HepG2 (cell line): ENCODE measurements at regions not wholly inside any gene's neighbourhood (a gene's known extent, or its start where the extent isn't known, plus 50 kb on each side); places are given as distances from the start of the nearest gene placed in this dataset.

ENCODE experiments used
- ATAC-seq: fragments of 200-7000 bp; cut with Tn5 transposase; 3 replicates; pipeline ENCODE4 v1.9.1; 2020; ENCODE audit warnings: mild to moderate bottlenecking, moderate library complexity
- BruUV-seq: library from RNA; stranded (reverse); fragments of 400-500 nt; replicated peaks from 2 replicates; lab custom pipeline; 2021; lab: Mats Ljungman, UMichigan
- CTCF ChIA-PET: fragments of 300-600 bp; formaldehyde crosslinking; extraction: SDS; loops from one replicate; lab custom pipeline; 2021; ENCODE audit warnings: low total read pairs, inconsistent platforms, low intra/inter-chr PET ratio; lab: Yijun Ruan, JAX
- POLR2A ChIA-PET: fragments of 350-600 bp; sonication (Branson Sonifier 250); formaldehyde crosslinking; loops from one replicate; lab custom pipeline; 2020; ENCODE audit warnings: antibody characterized with exemption, inconsistent platforms; lab: Yijun Ruan, JAX
- DNase-seq: peaks from one replicate; pipeline ENCODE4 v3.0.0-alpha.2; 2015; ENCODE audit warnings: low spot score
- FAIRE-seq: peaks from 3 replicates; lab custom pipeline; 2011; peaks lifted over from hg19 to GRCh38; lab: Jason Lieb, UNC
- H2AFZ ChIP-seq: one replicate; pipeline ENCODE4 v1.6.1; 2011; ENCODE audit warnings: low read length, inconsistent platforms
- H3K27ac ChIP-seq: fragments of 300-600 bp; 3 replicates; pipeline ENCODE4 v1.8.0; 2011; ENCODE audit warnings: mixed run types, mild to moderate bottlenecking, mixed read lengths, low read length, inconsistent platforms; ENCODE audit not compliant: insufficient read depth; ENCODE audit errors: extremely low read length
- H3K27me3 ChIP-seq, 2 experiments: fragments of 200-600 bp in 1 of 2; 2 replicates in 1 of 2; 3 replicates in 1 of 2; pipeline versions ENCODE4 v1.6.0 to v1.8.0; 2011; ENCODE audit warnings: low read length in 2 of 2, mild to moderate bottlenecking in 2 of 2, moderate library complexity in 2 of 2, inconsistent platforms in 1 of 2; ENCODE audit not compliant: insufficient read depth in 2 of 2, control insufficient read depth in 1 of 2
- H3K36me3 ChIP-seq, 2 experiments: fragments of 200-600 bp in 1 of 2; replicated peaks in 1 of 2; 2 replicates in 1 of 2; 3 replicates in 1 of 2; pipeline versions ENCODE4 v1.5.1 to v1.8.0; 2011; ENCODE audit warnings: low read length in 2 of 2, inconsistent platforms in 1 of 2; ENCODE audit not compliant: insufficient read depth in 2 of 2, control insufficient read depth in 1 of 2
- H3K4me1 ChIP-seq: 2 replicates; pipeline ENCODE4 v1.5.1; 2012; ENCODE audit warnings: low read length, inconsistent platforms; ENCODE audit not compliant: insufficient read depth
- H3K4me2 ChIP-seq: 2 replicates; pipeline ENCODE4 v1.6.0; 2011; ENCODE audit warnings: low read depth, low read length, inconsistent platforms
- H3K4me3 ChIP-seq, 3 experiments: fragments of 200-600 bp in 1 of 3; sonication (generic), shearing (Covaris generic) in 1 of 3; replicated peaks in 1 of 3; 2 replicates each; pipeline ENCODE4 v1.5.1; 2011 to 2016; ENCODE audit warnings: low read length in 3 of 3, inconsistent platforms in 2 of 3, low read depth in 2 of 3, mild to moderate bottlenecking in 2 of 3, control low read depth in 1 of 3, mixed read lengths in 1 of 3; ENCODE audit not compliant: insufficient read depth in 1 of 3
- H3K79me2 ChIP-seq: one replicate; pipeline ENCODE4 v1.6.1; 2011; ENCODE audit warnings: low read length, inconsistent platforms; ENCODE audit not compliant: insufficient read depth
- H3K9ac ChIP-seq: 2 replicates; pipeline ENCODE4 v1.6.0; 2011; ENCODE audit warnings: mild to moderate bottlenecking, low read depth, low read length, inconsistent platforms; ENCODE audit not compliant: insufficient read depth
- H3K9me3 ChIP-seq: 2 replicates; pipeline ENCODE4 v1.5.1; 2012; ENCODE audit warnings: mild to moderate bottlenecking, low read length
- H4K20me1 ChIP-seq: 2 replicates; pipeline ENCODE4 v1.6.0; 2011; ENCODE audit warnings: inconsistent platforms, mild to moderate bottlenecking, low read length, moderate library complexity; ENCODE audit not compliant: insufficient read depth
- CEBPB ChIP-seq: IDR thresholded peaks from 2 replicates; pipeline ENCODE4 v1.6.1; 2011; ENCODE audit warnings: low read depth, low read length, improper control_type of control experiment, borderline replicate concordance
- GFI1 ChIP-seq: sonication (generic); formaldehyde crosslinking; IDR thresholded peaks from 2 replicates; pipeline ENCODE4 v1.5.0; 2020; ENCODE audit warnings: missing genetic modification reagents, mild to moderate bottlenecking, borderline replicate concordance
- JUN ChIP-seq: sonication (generic); formaldehyde crosslinking; IDR thresholded peaks from 2 replicates; pipeline ENCODE4 v1.4.0; 2020; ENCODE audit warnings: mild to moderate bottlenecking, missing genetic modification reagents
- SOX6 ChIP-seq, 2 experiments: fragments of 450-650 bp in 1 of 2; sonication (generic) in 1 of 2; formaldehyde crosslinking in 1 of 2; IDR thresholded peaks; 2 replicates each; pipeline versions ENCODE4 v1.4.0 to v1.6.1; 2017 to 2020; ENCODE audit warnings: antibody characterized with exemption in 1 of 2, mild to moderate bottlenecking in 1 of 2, missing genetic modification reagents in 1 of 2
- TEAD2 ChIP-seq: sonication (generic); formaldehyde crosslinking; IDR thresholded peaks from 2 replicates; pipeline ENCODE4 v1.9.0; 2021; ENCODE audit warnings: missing genetic modification reagents
- TRIM24 ChIP-seq: sonication (generic); formaldehyde crosslinking; IDR thresholded peaks from 2 replicates; pipeline ENCODE4 v1.8.0; 2022; ENCODE audit warnings: mild to moderate bottlenecking, missing genetic modification reagents
- ZNF10 ChIP-seq: sonication (generic); formaldehyde crosslinking; IDR thresholded peaks from 2 replicates; pipeline ENCODE4 v1.4.0; 2020; ENCODE audit warnings: mild to moderate bottlenecking, low read depth, missing genetic modification reagents, borderline replicate concordance
- ZNF558 ChIP-seq: sonication (generic); formaldehyde crosslinking; IDR thresholded peaks from 2 replicates; pipeline ENCODE4 v1.9.0; 2022; ENCODE audit warnings: mild to moderate bottlenecking, missing genetic modification reagents, borderline replicate concordance
- ZNF792 ChIP-seq: IDR thresholded peaks from 2 replicates; pipeline ENCODE4 v1.6.1; 2016
- WGBS: methylation state at CpG from one replicate; pipeline ENCODE4 v1.1.6; 2017; ENCODE audit warnings: low lambda C conversion rate; 5-methylcytosine and 5-hydroxymethylcytosine counted together
- in situ Hi-C: cut with HindIII; loops from 2 replicates; pipeline ENCODE4 v1.10.0; 2017; ENCODE audit warnings: low pct_unique_long_range_greater_than_20kb; ENCODE audit not compliant: extremely low pct_ligation_motif_present
- intact Hi-C: fragments of 100-400 bp; cut with micrococcal nuclease; formaldehyde crosslinking; loops from one replicate; pipeline ENCODE4 v1.10.0; 2022; ENCODE audit not compliant: unreplicated experiment
- TF ChIP-seq, protein P1 (sequence below): sonication (generic); formaldehyde crosslinking; IDR thresholded peaks from 2 replicates; pipeline ENCODE4 v1.4.0; 2020; ENCODE audit warnings: missing genetic modification reagents
- TF ChIP-seq, protein P2 (sequence below): IDR thresholded peaks from 2 replicates; pipeline ENCODE4 v1.6.1; 2018; ENCODE audit warnings: missing genetic modification reagents, mild to moderate bottlenecking, missing compliant biosample characterization
- TF ChIP-seq, protein P3 (sequence below): sonication (generic); formaldehyde crosslinking; IDR thresholded peaks from 2 replicates; pipeline ENCODE4 v1.4.0; 2020; ENCODE audit warnings: mild to moderate bottlenecking, missing genetic modification reagents
- TF ChIP-seq, protein P4 (sequence below): IDR thresholded peaks from 2 replicates; pipeline ENCODE4 v1.6.1; 2012; ENCODE audit warnings: low read length, improper control_type of control experiment

DNA sequence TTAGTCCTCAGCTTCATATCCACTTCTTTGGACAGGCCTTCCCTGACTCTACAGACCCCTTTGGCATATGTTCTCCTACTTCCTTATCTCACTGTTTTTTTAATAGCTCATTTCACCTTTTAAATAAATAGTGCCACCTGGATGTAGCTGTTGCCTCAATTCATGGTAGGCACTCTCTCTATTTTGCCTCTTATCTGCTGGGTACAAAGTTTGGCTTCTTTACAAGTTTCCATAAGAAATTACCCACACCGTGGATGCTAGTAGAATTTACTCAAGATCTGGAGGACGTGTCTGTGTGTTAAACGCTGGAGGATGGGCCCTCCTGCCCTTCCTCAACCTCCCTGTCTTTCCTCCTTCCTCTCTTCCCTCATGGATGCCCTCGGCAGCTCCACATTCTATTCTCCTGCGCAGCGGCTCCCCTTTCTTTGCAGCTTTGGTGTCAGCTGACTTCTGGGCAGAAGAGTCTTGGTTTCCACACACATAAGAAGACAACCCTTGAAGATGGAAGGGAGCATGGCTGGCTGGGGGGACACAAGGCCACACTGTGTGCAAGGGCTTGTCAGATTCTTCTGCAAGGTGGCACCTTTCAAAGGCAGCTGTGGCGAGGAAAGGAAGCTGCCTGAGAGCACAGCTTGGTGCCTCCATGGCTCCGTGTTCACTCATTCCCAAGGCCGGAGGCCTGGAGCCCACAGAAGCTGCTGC lies 212.6 kb downstream of the SNX19 start (continued):
- no peak for TF ChIP-seq ZNF558 (CRISPR knock-in tag)

DNA sequence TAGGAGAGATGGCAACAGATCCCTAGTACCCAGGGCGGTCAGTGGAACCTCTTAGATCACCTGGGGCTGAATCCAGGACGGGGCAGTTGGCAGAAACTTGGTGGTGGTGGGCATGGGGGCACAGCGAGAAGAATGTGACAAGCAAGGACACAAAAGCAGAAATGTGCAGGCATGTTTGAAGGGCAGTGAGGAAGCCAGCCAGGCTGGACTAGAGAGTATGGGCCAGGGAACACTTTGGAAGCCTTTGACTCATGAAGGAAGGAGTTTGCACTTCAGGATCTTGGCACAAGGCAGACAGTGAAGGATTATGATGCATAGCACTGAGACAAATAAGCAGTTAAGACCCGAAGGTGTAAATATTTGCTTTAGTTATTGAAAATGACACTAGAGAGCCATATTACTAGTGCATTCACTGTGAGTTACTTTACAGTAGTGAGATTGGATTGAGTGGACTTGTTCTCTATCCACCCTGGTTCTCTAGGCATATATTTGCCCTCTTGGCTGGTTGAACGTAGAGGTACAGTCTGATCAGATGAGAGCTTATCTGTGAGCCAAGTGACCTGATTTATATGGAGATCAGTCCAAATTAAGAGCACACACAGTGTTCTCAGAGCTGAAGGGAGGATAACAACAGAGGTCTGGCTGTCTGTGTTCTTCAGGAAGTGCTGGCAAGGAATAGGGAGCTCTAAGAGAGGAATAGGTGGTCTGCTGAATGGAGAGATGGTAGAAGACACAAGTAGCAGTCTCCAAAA lies 210.4 kb downstream of the SNX19 start:
- no peak for DNase-seq
- ATAC-seq = no peak
- no peak overlapping the region for H2AFZ ChIP-seq
- no peaks in the 10 kb centered on the region for H3K36me3 ChIP-seq
- H3K27me3 ChIP-seq = peaks cover 3 to 8% of the 10 kb centered on the region in 2 experiments; a peak in 3 of 5 replicates
- CTCF ChIA-PET = no interaction called here
- H3K9ac ChIP-seq = no peak overlapping the region
- no peak overlapping the region for H3K27ac ChIP-seq
- intact Hi-C loops = no loop called here
- 2% methylated on average over 5 of the region's 5 CpGs for WGBS
- BruUV-seq = no TSS peak
- H3K4me3 ChIP-seq = no peak overlapping the region
- no peaks in the 10 kb centered on the region for H3K4me1 ChIP-seq
- H4K20me1 ChIP-seq = no peaks in the 10 kb centered on the region
- no peaks in the 10 kb centered on the region for H3K79me2 ChIP-seq
- POLR2A ChIA-PET = no interaction called here
- in situ Hi-C loops = no loop called here
- no peaks in the 10 kb centered on the region; the same call in 1 of the 2 replicates for H3K9me3 ChIP-seq
- no peak for FAIRE-seq
- no peak overlapping the region for H3K4me2 ChIP-seq
- TF ChIP-seq ZNF792 (CRISPR knock-in tag) = no peak
- no peak for TF ChIP-seq SOX6 (IDR thresholded peaks at IDR 0.05)
- no peak for TF ChIP-seq SOX6 (CRISPR knock-in tag; IDR thresholded peaks at IDR 0.05)
- TF ChIP-seq, protein P1, sequence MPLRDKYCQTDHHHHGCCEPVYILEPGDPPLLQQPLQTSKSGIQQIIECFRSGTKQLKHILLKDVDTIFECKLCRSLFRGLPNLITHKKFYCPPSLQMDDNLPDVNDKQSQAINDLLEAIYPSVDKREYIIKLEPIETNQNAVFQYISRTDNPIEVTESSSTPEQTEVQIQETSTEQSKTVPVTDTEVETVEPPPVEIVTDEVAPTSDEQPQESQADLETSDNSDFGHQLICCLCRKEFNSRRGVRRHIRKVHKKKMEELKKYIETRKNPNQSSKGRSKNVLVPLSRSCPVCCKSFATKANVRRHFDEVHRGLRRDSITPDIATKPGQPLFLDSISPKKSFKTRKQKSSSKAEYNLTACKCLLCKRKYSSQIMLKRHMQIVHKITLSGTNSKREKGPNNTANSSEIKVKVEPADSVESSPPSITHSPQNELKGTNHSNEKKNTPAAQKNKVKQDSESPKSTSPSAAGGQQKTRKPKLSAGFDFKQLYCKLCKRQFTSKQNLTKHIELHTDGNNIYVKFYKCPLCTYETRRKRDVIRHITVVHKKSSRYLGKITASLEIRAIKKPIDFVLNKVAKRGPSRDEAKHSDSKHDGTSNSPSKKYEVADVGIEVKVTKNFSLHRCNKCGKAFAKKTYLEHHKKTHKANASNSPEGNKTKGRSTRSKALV (CRISPR knock-in tag) = no peak
- TF ChIP-seq ZNF10 (CRISPR knock-in tag) = no peak
- TF ChIP-seq GFI1 = no peak
- TF ChIP-seq TRIM24 (CRISPR knock-in tag) = no peak
- TF ChIP-seq CEBPB = no peak
- no peak for TF ChIP-seq TEAD2 (CRISPR knock-in tag)
- TF ChIP-seq, protein P2, sequence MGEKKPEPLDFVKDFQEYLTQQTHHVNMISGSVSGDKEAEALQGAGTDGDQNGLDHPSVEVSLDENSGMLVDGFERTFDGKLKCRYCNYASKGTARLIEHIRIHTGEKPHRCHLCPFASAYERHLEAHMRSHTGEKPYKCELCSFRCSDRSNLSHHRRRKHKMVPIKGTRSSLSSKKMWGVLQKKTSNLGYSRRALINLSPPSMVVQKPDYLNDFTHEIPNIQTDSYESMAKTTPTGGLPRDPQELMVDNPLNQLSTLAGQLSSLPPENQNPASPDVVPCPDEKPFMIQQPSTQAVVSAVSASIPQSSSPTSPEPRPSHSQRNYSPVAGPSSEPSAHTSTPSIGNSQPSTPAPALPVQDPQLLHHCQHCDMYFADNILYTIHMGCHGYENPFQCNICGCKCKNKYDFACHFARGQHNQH = no peak
- TF ChIP-seq, protein P3, sequence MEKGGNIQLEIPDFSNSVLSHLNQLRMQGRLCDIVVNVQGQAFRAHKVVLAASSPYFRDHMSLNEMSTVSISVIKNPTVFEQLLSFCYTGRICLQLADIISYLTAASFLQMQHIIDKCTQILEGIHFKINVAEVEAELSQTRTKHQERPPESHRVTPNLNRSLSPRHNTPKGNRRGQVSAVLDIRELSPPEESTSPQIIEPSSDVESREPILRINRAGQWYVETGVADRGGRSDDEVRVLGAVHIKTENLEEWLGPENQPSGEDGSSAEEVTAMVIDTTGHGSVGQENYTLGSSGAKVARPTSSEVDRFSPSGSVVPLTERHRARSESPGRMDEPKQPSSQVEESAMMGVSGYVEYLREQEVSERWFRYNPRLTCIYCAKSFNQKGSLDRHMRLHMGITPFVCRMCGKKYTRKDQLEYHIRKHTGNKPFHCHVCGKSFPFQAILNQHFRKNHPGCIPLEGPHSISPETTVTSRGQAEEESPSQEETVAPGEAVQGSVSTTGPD (CRISPR knock-in tag) = no peak
- no peak for TF ChIP-seq JUN (CRISPR knock-in tag)
- TF ChIP-seq, protein P4, sequence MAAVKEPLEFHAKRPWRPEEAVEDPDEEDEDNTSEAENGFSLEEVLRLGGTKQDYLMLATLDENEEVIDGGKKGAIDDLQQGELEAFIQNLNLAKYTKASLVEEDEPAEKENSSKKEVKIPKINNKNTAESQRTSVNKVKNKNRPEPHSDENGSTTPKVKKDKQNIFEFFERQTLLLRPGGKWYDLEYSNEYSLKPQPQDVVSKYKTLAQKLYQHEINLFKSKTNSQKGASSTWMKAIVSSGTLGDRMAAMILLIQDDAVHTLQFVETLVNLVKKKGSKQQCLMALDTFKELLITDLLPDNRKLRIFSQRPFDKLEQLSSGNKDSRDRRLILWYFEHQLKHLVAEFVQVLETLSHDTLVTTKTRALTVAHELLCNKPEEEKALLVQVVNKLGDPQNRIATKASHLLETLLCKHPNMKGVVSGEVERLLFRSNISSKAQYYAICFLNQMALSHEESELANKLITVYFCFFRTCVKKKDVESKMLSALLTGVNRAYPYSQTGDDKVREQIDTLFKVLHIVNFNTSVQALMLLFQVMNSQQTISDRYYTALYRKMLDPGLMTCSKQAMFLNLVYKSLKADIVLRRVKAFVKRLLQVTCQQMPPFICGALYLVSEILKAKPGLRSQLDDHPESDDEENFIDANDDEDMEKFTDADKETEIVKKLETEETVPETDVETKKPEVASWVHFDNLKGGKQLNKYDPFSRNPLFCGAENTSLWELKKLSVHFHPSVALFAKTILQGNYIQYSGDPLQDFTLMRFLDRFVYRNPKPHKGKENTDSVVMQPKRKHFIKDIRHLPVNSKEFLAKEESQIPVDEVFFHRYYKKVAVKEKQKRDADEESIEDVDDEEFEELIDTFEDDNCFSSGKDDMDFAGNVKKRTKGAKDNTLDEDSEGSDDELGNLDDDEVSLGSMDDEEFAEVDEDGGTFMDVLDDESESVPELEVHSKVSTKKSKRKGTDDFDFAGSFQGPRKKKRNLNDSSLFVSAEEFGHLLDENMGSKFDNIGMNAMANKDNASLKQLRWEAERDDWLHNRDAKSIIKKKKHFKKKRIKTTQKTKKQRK = no peak
